Testis (tissue), 2 donors: ENCODE measurements at regions not wholly inside any gene's neighbourhood (a gene's known extent, or its start where the extent isn't known, plus 50 kb on each side); places are given as distances from the start of the nearest gene placed in this dataset.
"Not testable (repeated sequence)": the region's sequence is repeated elsewhere in the genome, so short reads cannot be mapped to it uniquely, and the experiment has no call there.

Experiments
- DNase-seq: peaks from one replicate; pipeline ENCODE4 v3.0.0-alpha.2; 2019
- H3K27ac ChIP-seq, 2 donors: fragments of 200-600 bp; sonication (generic); one replicate each; pipeline ENCODE4 v1.5.1; 2019
- H3K27me3 ChIP-seq: fragments of 200-600 bp; sonication (generic); one replicate; pipeline ENCODE4 v1.5.1; 2019
- H3K36me3 ChIP-seq: fragments of 200-600 bp; sonication (generic); one replicate; pipeline ENCODE4 v1.5.1; 2017; ENCODE audit warnings: low read depth; ENCODE audit errors: missing control alignments
- H3K4me1 ChIP-seq: fragments of 200-600 bp; sonication (generic); one replicate; pipeline ENCODE4 v1.5.1; 2019
- H3K4me3 ChIP-seq, 2 donors: fragments of 200-600 bp; sonication (generic); one replicate each; pipeline ENCODE4 v1.5.1; 2017 to 2019
- H3K9me3 ChIP-seq: fragments of 200-600 bp; sonication (generic); one replicate; pipeline ENCODE4 v1.5.1; 2017
- POLR2A ChIP-seq: fragments of 450-650 bp; IDR thresholded peaks from one replicate; pipeline ENCODE4 v1.6.1; 2017; ENCODE audit warnings: antibody characterized with exemption, mild to moderate bottlenecking, moderate library complexity
- WGBS, 2 donors: methylation state at CpG; one replicate each; pipeline ENCODE4 v1.1.5; 2018; 5-methylcytosine and 5-hydroxymethylcytosine counted together
- intact Hi-C: fragments of 100-400 bp; cut with DNase I; formaldehyde crosslinking; loops from one replicate; pipeline ENCODE4 v1.15.1; 2023; ENCODE audit warnings: low total_unique reads
- TF ChIP-seq, protein P1 (sequence below), 3 experiments: fragments of 450-650 bp in 2 of 3; fragments of 200-600 bp in 1 of 3; sonication (generic) in 1 of 3; IDR thresholded peaks; one replicate each; pipeline ENCODE4 v1.5.1; 2016 to 2019; ENCODE audit warnings: antibody characterized with exemption in 3 of 3, mild to moderate bottlenecking in 2 of 3, moderate library complexity in 1 of 3

DNA sequence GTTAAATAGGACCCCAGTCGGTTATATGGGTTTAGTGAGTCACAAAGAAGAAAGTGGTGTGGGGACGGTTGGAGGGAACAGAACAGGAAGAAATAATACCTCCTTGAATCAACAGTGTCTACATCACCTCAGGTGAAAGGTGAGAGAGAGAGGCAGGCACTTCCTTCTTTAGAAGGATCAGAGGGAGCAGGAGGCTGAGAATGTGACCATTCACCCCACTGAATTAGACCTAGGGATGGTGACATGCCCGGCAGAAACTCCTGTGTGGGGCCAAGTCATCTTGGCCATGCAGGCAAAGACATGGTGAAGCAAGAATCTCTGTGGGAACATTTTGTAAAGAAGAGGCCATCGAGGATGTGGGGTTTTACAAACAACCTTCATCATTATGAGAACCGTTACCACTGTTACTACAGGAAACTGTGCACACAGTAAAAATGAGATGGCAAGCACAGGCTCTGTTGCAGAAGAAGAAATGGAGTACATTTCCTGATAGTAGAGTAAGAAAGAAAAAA, 1196.9 kb downstream of the VRK1 start:
- Histone ChIP-seq H3K27ac (no peak overlapping the region), H3K27me3 (no peaks in the 10 kb centered on the region), H3K4me1 (no peaks in the 10 kb centered on the region), H3K36me3 (no peaks in the 10 kb centered on the region), H3K4me3 (no peak overlapping the region), H3K9me3 (no peaks in the 10 kb centered on the region)
- TF ChIP-seq POLR2A, result no peak
- TF ChIP-seq, protein P1, sequence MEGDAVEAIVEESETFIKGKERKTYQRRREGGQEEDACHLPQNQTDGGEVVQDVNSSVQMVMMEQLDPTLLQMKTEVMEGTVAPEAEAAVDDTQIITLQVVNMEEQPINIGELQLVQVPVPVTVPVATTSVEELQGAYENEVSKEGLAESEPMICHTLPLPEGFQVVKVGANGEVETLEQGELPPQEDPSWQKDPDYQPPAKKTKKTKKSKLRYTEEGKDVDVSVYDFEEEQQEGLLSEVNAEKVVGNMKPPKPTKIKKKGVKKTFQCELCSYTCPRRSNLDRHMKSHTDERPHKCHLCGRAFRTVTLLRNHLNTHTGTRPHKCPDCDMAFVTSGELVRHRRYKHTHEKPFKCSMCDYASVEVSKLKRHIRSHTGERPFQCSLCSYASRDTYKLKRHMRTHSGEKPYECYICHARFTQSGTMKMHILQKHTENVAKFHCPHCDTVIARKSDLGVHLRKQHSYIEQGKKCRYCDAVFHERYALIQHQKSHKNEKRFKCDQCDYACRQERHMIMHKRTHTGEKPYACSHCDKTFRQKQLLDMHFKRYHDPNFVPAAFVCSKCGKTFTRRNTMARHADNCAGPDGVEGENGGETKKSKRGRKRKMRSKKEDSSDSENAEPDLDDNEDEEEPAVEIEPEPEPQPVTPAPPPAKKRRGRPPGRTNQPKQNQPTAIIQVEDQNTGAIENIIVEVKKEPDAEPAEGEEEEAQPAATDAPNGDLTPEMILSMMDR (IDR thresholded peaks at IDR 0.05), result no peak
- intact Hi-C loops, result no loop called here
- WGBS, 2 donors, result 84 to 88% methylated on average over 5 of the region's 5 CpGs
- no peak for DNase-seq

GRCh38 chr14:97995038-97995437, 1197.9 kb downstream of the VRK1 start:
- Histone ChIP-seq H3K27ac (no peak overlapping the region), H3K27me3 (no peaks in the 10 kb centered on the region), H3K36me3 (no peaks in the 10 kb centered on the region), H3K4me3 (no peak overlapping the region), H3K9me3 (no peaks in the 10 kb centered on the region), H3K4me1 (no peaks in the 10 kb centered on the region)
- TF ChIP-seq, protein P1 (IDR thresholded peaks at IDR 0.05), result no peak
- no peak for TF ChIP-seq POLR2A
- WGBS, 2 donors, result 100% methylated on average over 2 of the region's 2 CpGs
- intact Hi-C loops, result no loop called here
- no peak for DNase-seq

DNA sequence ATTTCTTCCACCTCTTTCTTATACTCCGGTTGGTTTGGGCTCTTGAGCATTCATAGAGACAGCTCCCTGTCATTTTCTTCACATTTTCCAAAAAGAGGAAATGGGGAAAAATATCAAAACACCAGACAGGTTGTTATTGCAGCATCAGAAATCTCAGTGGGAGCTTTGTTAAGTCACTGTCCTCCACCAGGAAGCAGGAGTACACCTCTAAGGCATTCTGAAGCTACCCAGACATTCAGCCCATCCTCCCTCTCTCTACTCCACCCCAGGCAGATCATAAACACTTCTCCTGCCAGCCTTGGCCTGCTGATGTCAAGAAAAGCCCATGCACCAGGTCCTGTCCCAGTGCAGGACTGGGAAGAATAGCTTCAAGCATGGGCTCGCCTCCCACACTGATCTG, 1198.3 kb downstream of the VRK1 start:
- Histone ChIP-seq H3K4me1 (no peaks in the 10 kb centered on the region), H3K4me3 (no peak overlapping the region), H3K36me3 (no peaks in the 10 kb centered on the region), H3K27me3 (no peaks in the 10 kb centered on the region), H3K27ac (no peak overlapping the region), H3K9me3 (no peaks in the 10 kb centered on the region)
- WGBS, 2 donors, result 80 to 90% methylated on average over 2 of the region's 2 CpGs
- DNase-seq, result no peak
- intact Hi-C loops, result no loop called here
- no peak for TF ChIP-seq POLR2A
- TF ChIP-seq, protein P1 (IDR thresholded peaks at IDR 0.05), result no peak

- intact Hi-C loops, result no loop called here
- Histone ChIP-seq H3K4me1 (no peaks in the 10 kb centered on the region), H3K9me3 (no peaks in the 10 kb centered on the region), H3K36me3 (no peaks in the 10 kb centered on the region), H3K27ac (no peak overlapping the region), H3K4me3 (no peak overlapping the region), H3K27me3 (no peaks in the 10 kb centered on the region)
- TF ChIP-seq, protein P1 (IDR thresholded peaks at IDR 0.05), result no peak
- no peak for TF ChIP-seq POLR2A
- WGBS, 2 donors, result 93% methylated on average over 7 of the region's 7 CpGs
- DNase-seq, result no peak
Measured at GRCh38 chr14:98006008-98006407, 1208.8 kb downstream of the VRK1 start.

DNA sequence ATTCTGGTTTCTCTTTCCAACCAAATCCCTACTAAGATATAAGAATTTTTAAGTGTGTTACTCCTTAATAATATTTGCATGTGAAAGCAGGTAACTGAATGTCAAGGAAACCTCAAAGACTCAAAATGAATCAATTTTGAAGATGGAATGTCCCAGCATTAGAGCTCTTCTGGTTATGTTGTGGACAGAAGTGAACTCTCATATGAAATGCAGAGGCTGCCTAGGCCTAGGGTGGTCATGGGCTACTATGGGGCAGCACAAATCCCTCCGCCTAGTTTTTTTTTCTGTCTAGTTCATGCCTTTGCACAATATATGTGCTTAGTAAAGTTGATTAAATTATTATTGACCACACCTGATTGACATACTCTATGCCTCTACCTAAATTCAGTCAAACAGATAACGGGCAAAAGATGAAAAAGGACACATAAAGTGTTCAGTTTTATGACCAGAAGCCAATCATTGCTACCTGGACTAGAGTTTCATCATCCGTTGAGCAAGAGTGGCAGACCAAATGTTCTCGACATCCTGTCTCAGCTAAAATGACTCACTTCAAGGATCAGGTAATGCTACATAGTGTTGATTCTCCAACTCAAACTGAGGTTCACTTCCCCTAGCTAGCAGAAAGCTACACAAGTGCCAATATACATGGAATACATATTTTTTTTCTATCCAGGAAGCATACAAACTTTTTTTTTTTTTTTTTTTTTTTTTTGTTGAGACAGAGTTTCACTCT, 1211.4 kb downstream of the VRK1 start:
- Histone ChIP-seq H3K27ac (no peak overlapping the region), H3K36me3 (no peaks in the 10 kb centered on the region), H3K4me1 (no peaks in the 10 kb centered on the region), H3K9me3 (no peaks in the 10 kb centered on the region), H3K27me3 (no peaks in the 10 kb centered on the region), H3K4me3 (no peak overlapping the region)
- DNase-seq, result no peak
- intact Hi-C loops, result no loop called here
- TF ChIP-seq, protein P1 (IDR thresholded peaks at IDR 0.05), result no peak
- TF ChIP-seq POLR2A, result no peak
- WGBS, 2 donors, result 93 to 94% methylated on average over 4 of the region's 4 CpGs

DNA sequence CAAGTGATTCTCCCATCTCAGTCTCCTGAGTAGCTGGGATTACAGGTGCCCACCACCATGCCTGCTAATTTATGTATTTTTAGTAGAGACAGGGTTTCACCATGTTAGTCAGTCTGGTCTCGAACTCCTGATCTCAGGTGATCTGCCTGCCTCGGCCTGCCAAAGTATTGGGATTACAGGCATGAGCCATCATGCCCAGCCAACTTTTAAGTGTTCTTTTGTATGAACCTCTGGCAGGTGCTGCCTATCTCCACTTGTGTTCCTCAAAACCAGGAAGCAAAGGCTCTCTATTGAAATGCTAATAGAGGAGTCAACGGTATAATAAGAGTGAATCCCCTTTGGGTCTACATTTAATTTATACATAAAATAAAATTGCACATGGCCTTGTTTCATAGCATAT, 1212.0 kb downstream of the VRK1 start:
- DNase-seq, intact Hi-C loops, H3K27me3 ChIP-seq, H3K4me1 ChIP-seq, H3K9me3 ChIP-seq, H3K4me3 ChIP-seq, H3K36me3 ChIP-seq, H3K27ac ChIP-seq: not testable (repeated sequence)
- 93 to 97% methylated on average over 3 of the region's 3 CpGs for WGBS, 2 donors
